ENCODE measurements at regions not wholly inside any gene's neighbourhood (a gene's known extent, or its start where the extent isn't known, plus 50 kb on each side); places are given as distances from the start of the nearest gene placed in this dataset.

- TF ChIP-seq CTCF (IDR thresholded peaks at IDR 0.05; ENCODE audit: low read depth, low read length, missing control alignments): no peak
- DNase-seq (ENCODE audit: extremely low read depth, low read depth): no peak
- no peak overlapping the region for H3K4me3 ChIP-seq (replicated peaks; ENCODE audit: low read depth, low read length)
Observed at GRCh38 chr3:21188459-21188858, 562.6 kb downstream of the ZNF385D start.

DNA sequence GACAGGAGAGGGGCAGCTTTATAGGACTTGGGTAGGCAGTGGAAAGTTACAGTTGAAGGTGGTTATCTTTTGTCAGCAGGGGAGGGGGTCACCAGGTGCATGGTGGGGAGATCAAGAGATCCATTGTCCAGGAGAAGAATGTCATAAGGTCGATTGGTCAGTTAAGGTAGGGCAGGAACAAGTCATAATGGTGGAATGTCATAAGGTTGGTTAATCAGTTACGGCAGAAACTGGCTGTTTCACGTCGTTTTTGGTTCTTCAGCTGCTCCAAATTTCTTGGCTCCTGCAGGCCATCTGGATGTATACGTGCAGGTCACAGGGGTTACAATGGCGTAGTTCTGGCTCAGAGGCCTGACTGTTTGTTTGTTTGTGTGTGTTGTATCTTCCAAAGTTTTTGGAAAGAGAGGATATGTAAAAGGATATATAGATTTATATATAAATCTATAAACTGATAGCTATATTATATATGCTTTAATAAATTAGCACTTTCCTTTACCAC, 565.1 kb downstream of the ZNF385D start:
- no peak overlapping the region for H3K4me3 ChIP-seq (replicated peaks; ENCODE audit: low read depth, low read length)
- no peak for TF ChIP-seq CTCF (IDR thresholded peaks at IDR 0.05; ENCODE audit: low read depth, low read length, missing control alignments)
- no peak for DNase-seq (ENCODE audit: extremely low read depth, low read depth)

DNA sequence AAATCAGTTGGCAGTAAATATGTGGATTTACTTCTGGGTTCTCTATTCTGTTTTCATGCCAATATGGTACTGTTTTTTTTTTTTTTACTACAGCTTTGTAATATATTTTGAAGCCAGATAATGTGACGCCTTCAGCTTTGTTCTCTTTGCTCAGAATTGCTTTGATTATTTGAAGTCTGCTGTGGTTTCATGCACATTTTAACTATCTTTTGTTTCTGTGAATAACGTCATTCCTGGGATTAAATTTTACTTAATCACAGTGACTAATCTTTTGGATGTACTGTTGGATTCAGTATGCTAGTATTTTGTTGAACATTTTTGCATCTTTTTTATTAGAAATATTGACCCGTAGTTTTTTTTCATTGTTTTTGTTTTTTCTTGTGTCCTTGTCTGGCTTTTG, 576.5 kb downstream of the ZNF385D start:
- H3K4me3 ChIP-seq (replicated peaks; ENCODE audit: low read depth, low read length): no peak overlapping the region
- no peak for DNase-seq (ENCODE audit: extremely low read depth, low read depth)
- TF ChIP-seq CTCF (IDR thresholded peaks at IDR 0.05; ENCODE audit: low read depth, low read length, missing control alignments): no peak

DNA sequence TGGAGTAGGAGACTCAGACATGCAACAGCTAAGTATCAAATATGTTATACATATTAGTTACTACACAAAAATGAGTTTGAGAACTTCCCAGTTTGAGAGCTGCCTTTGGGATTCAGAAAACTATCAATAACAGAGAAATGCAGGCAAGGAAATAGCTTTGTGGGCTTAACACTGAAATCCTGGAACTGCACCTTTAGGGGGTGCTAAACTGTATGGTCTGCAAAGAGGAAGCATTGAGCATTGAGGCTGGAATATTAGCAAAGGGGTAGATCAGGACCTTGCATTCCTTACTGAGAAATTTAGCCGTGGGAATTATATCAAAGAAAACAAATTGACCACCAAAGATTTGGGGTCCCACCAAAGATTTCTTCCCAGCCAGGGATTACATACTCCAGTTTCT, 580.0 kb downstream of the ZNF385D start:
- no peak overlapping the region for H3K4me3 ChIP-seq (replicated peaks; ENCODE audit: low read depth, low read length)
- TF ChIP-seq CTCF (IDR thresholded peaks at IDR 0.05; ENCODE audit: low read depth, low read length, missing control alignments): peak; percentile 55
- no peak for DNase-seq (ENCODE audit: extremely low read depth, low read depth)

GRCh38 chr3:21169948-21170347, 581.1 kb downstream of the ZNF385D start:
- TF ChIP-seq CTCF (IDR thresholded peaks at IDR 0.05; ENCODE audit: low read depth, low read length, missing control alignments): no peak
- no peak overlapping the region for H3K4me3 ChIP-seq (replicated peaks; ENCODE audit: low read depth, low read length)
- DNase-seq (ENCODE audit: extremely low read depth, low read depth): no peak

DNA sequence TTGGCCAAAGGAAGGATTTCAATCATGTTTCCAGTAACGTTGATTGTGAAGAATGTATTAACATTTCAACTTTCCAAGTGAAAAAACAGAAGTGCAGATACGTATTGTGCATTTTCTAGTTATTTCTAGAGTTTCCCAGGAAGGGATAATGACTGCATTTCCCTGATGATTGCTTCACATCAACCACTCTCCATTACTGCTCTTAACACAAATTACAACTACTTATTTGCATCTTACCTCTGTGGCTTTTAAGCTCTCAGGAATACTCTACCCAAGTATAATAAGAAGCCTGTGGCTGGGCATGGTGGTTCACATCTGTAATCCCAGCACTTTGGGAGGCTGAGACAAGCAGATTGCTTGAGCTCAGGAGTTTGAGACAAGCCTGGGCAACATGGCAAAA, 582.5 kb downstream of the ZNF385D start:
- DNase-seq (ENCODE audit: extremely low read depth, low read depth): no peak
- TF ChIP-seq CTCF (IDR thresholded peaks at IDR 0.05; ENCODE audit: low read depth, low read length, missing control alignments): no peak
- H3K4me3 ChIP-seq (replicated peaks; ENCODE audit: low read depth, low read length): no peak overlapping the region

DNA sequence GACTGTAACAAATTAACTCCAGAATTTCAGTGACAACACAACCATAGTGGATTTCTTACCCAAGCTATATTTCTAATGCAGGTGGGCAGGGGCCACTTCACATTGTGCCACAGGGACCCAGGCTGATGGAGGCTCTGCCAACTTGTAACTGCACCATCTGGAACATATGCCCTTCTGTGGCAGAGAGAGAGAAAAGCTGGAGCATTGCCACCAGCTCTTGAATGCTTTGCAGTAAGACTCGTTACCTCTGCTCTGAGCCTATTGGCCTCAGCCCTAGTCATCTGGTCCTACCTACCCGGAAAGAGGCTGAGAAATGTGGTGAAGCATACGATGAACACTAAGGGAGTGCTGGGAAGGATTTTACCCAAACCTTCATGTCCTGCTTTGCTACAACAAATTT, 587.1 kb downstream of the ZNF385D start:
- no peak for DNase-seq (ENCODE audit: extremely low read depth, low read depth)
- no peak for TF ChIP-seq CTCF (IDR thresholded peaks at IDR 0.05; ENCODE audit: low read depth, low read length, missing control alignments)
- H3K4me3 ChIP-seq (replicated peaks; ENCODE audit: low read depth, low read length): no peak overlapping the region

Measured in HFF-Myc (cell line).